Muscle of arm (tissue), 1 donor: ENCODE measurements at regions not wholly inside any gene's neighbourhood (a gene's known extent, or its start where the extent isn't known, plus 50 kb on each side); places are given as distances from the start of the nearest gene placed in this dataset.
A peak's percentile ranks its signal among the peaks of the same experiment; 100 is the strongest.
"Not testable (repeated sequence)": the region's sequence is repeated elsewhere in the genome, so short reads cannot be mapped to it uniquely, and the experiment has no call there.

Experiments used
- DNase-seq: peaks from one replicate; pipeline ENCODE4 v3.0.0-alpha.2; 2013

- DNase-seq: peak; percentile 24
Measured at GRCh38 chr3:171548917-171549316, 88.7 kb upstream of the TNIK start.

- DNase-seq: no peak
Measured at GRCh38 chr3:171543759-171544300, 83.6 kb upstream of the TNIK start.

- DNase-seq: no peak
Measured at GRCh38 chr3:171542976-171543375, 82.8 kb upstream of the TNIK start.

- no peak for DNase-seq
Measured at GRCh38 chr3:171541647-171542046, 81.4 kb upstream of the TNIK start.

- no peak for DNase-seq
Measured at GRCh38 chr3:171541181-171541580, 81.0 kb upstream of the TNIK start.

- DNase-seq: no peak
Measured at GRCh38 chr3:171535799-171536198, 75.6 kb upstream of the TNIK start.

GRCh38 chr3:171535133-171535532 is 74.9 kb upstream of the TNIK start:
- no peak for DNase-seq

GRCh38 chr3:171533702-171534101 is 73.5 kb upstream of the TNIK start:
- DNase-seq: no peak

GRCh38 chr3:171532294-171532693 is 72.1 kb upstream of the TNIK start:
- no peak for DNase-seq

- DNase-seq: no peak
Measured at GRCh38 chr3:171531716-171532115, 71.5 kb upstream of the TNIK start.

GRCh38 chr3:171528102-171528501 is 67.9 kb upstream of the TNIK start:
- no peak for DNase-seq

- DNase-seq: no peak
Measured at GRCh38 chr3:171526869-171527268, 66.7 kb upstream of the TNIK start.

GRCh38 chr3:171526146-171526545 is 65.9 kb upstream of the TNIK start:
- no peak for DNase-seq

GRCh38 chr3:171525437-171525836 is 65.2 kb upstream of the TNIK start:
- no peak for DNase-seq

- DNase-seq: no peak
Measured at GRCh38 chr3:171524921-171525310, 64.7 kb upstream of the TNIK start.

- DNase-seq: no peak
Measured at GRCh38 chr3:171522651-171523050, 62.4 kb upstream of the TNIK start.

GRCh38 chr3:171519423-171519822 is 59.2 kb upstream of the TNIK start:
- DNase-seq: not testable (repeated sequence)

GRCh38 chr3:171516765-171517164 is 56.6 kb upstream of the TNIK start:
- DNase-seq: no peak

GRCh38 chr3:171514466-171514865 is 54.3 kb upstream of the TNIK start:
- no peak for DNase-seq

- DNase-seq: no peak
Measured at GRCh38 chr3:171511450-171511849, 51.2 kb upstream of the TNIK start.
